ENCODE measurements at regions not wholly inside any gene's neighbourhood (a gene's known extent, or its start where the extent isn't known, plus 50 kb on each side); places are given as distances from the start of the nearest gene placed in this dataset.
A peak's percentile ranks its signal among the peaks of the same experiment; 100 is the strongest.
"Not testable (repeated sequence)": the region's sequence is repeated elsewhere in the genome, so short reads cannot be mapped to it uniquely, and the experiment has no call there.

- DNase-seq (ENCODE audit: low read depth) = peak; percentile 11
These were observed 102.9 kb upstream of the ETV1 start for GRCh38 chr7:14092331-14092730.

DNA sequence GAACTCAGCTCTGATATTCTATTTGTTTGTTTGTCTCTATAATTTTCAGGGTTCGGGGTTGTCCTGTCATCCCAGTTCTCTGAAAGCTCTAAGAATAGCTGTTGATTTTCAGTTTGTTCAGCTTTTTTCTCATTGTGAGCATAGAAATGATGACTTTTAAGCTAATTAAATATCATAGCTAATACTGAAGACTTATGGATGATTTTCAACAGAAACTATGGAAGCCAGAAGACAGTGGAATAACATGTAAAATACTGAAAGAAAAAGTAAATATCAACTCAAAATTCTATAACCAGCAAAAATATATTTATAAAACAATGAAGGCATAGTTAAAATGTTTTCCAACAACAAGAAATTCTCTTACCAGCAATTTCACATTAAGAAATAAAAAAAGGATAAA, 96.4 kb upstream of the ETV1 start:
- DNase-seq (ENCODE audit: low read depth) = no peak
- no peak for TF ChIP-seq CTCF (IDR thresholded peaks at IDR 0.05; ENCODE audit: control insufficient read depth, extremely low read depth, insufficient read depth)
- H3K4me3 ChIP-seq (ENCODE audit: low read depth, low read length) = no peak overlapping the region

More at GRCh38 chr7:14092331-14092730, 102.9 kb upstream of the ETV1 start:
- H3K4me3 ChIP-seq (ENCODE audit: low read depth, low read length) = no peak overlapping the region
- TF ChIP-seq CTCF (IDR thresholded peaks at IDR 0.05; ENCODE audit: control insufficient read depth, extremely low read depth, insufficient read depth) = no peak

GRCh38 chr7:14083761-14084160, 94.3 kb upstream of the ETV1 start:
- no peak for DNase-seq (ENCODE audit: low read depth)
- TF ChIP-seq CTCF (IDR thresholded peaks at IDR 0.05; ENCODE audit: control insufficient read depth, extremely low read depth, insufficient read depth) = no peak
- H3K4me3 ChIP-seq (ENCODE audit: low read depth, low read length) = no peak overlapping the region

DNA sequence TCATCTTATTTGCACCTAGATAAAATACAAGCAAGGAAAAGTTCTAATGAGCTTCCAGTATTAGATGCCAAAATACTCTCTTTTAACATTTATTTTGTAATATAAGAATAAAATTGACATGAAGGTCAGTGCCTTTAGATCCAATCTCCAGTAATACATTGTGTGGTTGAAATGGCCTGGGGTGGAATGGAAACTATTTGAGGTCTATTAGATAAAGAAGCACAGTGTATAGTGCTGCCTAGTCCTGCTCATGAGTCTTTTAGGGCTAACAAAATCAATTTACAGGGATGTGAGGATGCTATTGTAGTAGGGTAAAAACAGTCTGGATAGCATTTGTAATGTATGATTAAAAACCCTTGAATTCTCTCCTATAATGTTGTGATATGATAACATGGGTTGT, 84.5 kb upstream of the ETV1 start:
- no peak for DNase-seq (ENCODE audit: low read depth)
- TF ChIP-seq CTCF (IDR thresholded peaks at IDR 0.05; ENCODE audit: control insufficient read depth, extremely low read depth, insufficient read depth) = no peak
- no peak overlapping the region for H3K4me3 ChIP-seq (ENCODE audit: low read depth, low read length)

GRCh38 chr7:14073543-14073942, 84.1 kb upstream of the ETV1 start:
- TF ChIP-seq CTCF (IDR thresholded peaks at IDR 0.05; ENCODE audit: control insufficient read depth, extremely low read depth, insufficient read depth) = no peak
- no peak for DNase-seq (ENCODE audit: low read depth)
- H3K4me3 ChIP-seq (ENCODE audit: low read depth, low read length) = no peak overlapping the region

GRCh38 chr7:14071045-14071444, 81.6 kb upstream of the ETV1 start:
- H3K4me3 ChIP-seq (ENCODE audit: low read depth, low read length) = no peak overlapping the region
- no peak for TF ChIP-seq CTCF (IDR thresholded peaks at IDR 0.05; ENCODE audit: control insufficient read depth, extremely low read depth, insufficient read depth)
- DNase-seq (ENCODE audit: low read depth) = no peak

- no peak for DNase-seq (ENCODE audit: low read depth)
- no peak overlapping the region for H3K4me3 ChIP-seq (ENCODE audit: low read depth, low read length)
- no peak for TF ChIP-seq CTCF (IDR thresholded peaks at IDR 0.05; ENCODE audit: control insufficient read depth, extremely low read depth, insufficient read depth)
These were observed 80.5 kb upstream of the ETV1 start for GRCh38 chr7:14069961-14070360.

DNA sequence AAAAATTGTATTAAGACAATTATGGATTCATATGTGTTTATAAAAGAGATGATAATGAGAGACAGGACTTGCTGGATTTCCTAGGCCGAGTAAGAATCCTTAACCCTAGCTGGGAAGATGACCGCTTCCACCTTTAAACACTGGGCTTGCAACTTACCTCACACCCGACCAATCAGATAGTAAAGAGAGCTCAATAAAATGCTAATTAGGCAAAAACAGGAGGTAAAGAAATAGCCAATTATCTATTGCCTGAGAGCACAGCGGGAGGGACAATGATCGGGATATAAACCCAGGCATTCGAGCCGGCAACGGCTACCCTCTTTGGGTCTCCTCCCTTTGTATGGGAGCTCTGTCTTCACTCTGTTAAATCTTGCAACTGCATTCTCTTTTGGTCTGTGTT, 77.3 kb upstream of the ETV1 start:
- H3K4me3 ChIP-seq (ENCODE audit: low read depth, low read length); DNase-seq (ENCODE audit: low read depth): not testable (repeated sequence)

All from LNCaP clone FGC (cell line).